Hindlimb muscle (tissue), 1 donor: ENCODE measurements at regions not wholly inside any gene's neighbourhood (a gene's known extent, or its start where the extent isn't known, plus 50 kb on each side); places are given as distances from the start of the nearest gene placed in this dataset.
"Not testable (repeated sequence)": the region's sequence is repeated elsewhere in the genome, so short reads cannot be mapped to it uniquely, and the experiment has no call there.

ENCODE experiments used
- DNase-seq: peaks from one replicate; pipeline ENCODE4 v3.0.0-alpha.2; 2013

- no peak for DNase-seq
Observed at GRCh38 chr2:142827170-142827569, 50.3 kb upstream of the KYNU start.

DNA sequence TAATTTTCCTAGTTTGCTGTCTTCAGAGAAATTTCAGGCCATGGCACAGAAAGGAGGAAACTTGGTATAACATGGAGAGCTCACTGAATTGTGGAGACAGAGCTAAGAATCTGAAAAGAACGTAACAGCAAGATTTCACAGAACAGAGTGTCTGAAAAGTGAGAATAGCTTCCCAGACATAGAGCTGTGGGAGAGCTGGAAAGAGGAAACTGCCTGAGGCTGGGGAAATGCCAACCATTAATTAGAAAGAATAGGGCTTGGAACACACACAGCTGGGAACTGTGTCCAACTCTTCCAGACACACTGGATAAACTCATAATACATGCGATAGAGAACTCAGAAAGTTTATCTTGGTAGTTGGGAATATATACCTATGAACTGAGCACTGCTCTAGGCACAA is 51.6 kb upstream of the KYNU start:
- DNase-seq: no peak

DNA sequence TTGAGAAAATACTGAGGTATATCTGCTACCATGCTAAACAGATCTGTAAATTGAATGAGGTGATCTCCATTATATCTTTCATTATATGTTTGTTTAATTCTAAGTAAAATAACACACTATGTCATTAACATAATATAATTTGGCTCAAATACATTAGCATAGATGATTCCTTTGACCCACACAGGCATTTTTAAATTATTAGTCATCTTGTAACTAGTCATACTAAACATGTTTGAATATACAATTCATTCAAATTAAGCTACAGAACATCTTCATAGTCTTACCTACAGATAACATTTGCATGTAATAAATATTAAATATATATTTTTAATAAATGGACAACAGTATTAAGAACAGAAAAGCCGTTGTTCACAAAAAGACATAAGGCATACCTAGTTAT is 52.7 kb upstream of the KYNU start:
- no peak for DNase-seq

- no peak for DNase-seq
Observed at GRCh38 chr2:142822190-142822589, 55.3 kb upstream of the KYNU start.

- no peak for DNase-seq
Observed at GRCh38 chr2:142819411-142819810, 58.1 kb upstream of the KYNU start.

DNA sequence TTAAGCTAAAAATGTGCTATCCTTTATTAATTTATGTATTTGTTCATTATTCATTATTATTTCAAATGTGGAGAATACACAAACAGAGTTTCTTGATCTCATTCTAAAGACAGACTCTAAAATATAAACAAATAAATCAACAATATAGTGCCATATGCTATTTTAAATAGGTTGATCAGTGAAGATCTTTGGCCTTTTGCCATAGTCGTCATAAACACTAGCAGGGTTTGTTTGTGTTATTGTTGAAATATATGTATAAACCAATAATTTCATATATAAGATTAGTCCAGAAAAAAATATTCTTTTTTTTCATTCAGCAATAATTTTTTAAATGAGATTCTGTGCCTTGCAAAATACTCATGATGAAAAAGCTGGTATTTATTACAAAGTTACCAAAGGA is 62.1 kb upstream of the KYNU start:
- DNase-seq: no peak

DNA sequence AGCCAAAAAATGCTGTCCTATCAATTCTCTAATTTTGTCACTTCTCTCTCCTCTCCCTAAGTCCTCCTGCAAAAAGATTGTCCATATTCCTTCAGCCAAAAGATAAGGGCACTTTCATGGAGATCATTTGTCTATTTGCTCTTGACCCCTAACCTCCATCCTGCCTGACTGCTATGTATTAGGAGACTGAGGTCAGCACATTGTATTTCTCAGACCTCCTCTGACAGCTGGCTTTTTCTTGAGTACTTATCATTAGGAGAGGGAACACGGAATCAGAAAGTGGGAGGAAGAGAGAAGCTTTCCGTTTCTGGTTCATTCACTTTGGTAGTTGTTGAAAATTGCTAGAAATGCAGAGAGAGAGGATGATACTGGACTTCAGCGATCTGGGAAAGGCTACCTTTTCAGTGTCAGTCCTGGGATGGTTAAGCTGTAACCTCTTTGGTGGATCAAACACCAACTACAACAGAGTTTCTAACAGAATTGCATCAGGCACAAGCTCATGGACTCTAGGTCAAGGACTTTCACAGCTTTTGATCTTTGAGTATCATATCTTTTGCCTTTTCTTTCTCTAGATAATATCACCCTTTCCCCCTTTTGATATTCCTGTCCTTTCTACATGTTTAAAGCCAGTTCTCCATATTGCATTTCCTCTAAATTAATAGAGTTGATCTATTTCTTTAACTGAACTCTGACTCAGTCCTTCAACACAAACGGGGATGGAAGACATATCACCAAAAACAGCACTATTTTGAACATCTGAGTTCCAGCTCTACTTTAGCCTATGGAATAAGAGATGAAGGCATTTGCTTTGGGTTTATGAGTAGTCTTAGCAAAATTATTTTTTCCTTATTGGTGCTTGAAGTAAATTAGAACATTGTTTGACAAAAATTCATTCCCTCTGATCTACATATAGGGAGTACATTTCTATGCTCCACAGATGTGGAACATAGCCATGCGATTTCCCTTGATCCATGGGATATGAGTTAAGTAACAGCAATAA is 63.3 kb upstream of the KYNU start:
- no peak for DNase-seq

GRCh38 chr2:142811644-142812043 is 65.8 kb upstream of the KYNU start:
- not testable (repeated sequence) for DNase-seq

- no peak for DNase-seq
Observed at GRCh38 chr2:142805244-142805643, 72.2 kb upstream of the KYNU start.

GRCh38 chr2:142803158-142803557 is 74.3 kb upstream of the KYNU start:
- DNase-seq: no peak

DNA sequence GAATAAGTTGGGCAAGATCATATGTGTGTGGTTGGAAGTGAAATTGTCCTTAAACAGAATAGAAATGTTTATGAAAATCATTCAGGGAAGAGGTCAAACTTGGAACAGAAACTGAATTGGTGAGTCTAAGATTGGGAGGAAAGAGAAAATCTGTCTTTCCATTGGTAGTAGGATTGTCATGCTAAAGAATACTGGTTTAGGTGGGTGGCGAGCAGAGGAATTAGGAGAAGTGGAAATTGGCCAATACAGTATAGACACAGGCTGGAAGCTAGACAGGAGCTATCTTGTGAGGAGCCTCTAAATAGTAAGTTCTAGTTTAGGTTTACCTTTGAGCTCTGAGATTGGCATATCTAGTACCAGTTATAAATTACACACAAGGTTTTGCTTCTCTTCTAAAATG is 80.9 kb upstream of the KYNU start:
- DNase-seq: no peak

GRCh38 chr2:142796161-142796560 is 81.3 kb upstream of the KYNU start:
- DNase-seq: no peak

DNA sequence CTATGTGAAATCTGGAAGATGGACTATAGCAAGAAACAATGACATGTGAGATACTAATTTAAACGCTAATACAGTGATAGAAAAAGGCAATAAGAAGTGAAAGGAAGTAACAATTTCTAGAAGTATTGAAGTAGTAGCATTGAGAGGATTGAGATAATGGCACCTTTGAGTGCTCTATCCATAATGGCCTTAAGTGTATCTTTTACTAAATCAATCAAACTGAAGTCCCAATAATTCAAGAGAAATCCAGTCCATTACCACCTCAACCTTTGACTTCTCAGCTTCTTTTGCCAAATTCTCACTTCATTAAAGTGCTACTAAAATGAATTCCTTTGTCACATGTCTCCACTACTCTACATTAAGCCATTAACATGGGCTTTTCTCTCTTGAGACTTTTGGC is 82.6 kb upstream of the KYNU start:
- DNase-seq: no peak

GRCh38 chr2:142792328-142792727 is 85.1 kb upstream of the KYNU start:
- DNase-seq: not testable (repeated sequence)

- DNase-seq: no peak
Observed at GRCh38 chr2:142791335-142791734, 86.1 kb upstream of the KYNU start.

DNA sequence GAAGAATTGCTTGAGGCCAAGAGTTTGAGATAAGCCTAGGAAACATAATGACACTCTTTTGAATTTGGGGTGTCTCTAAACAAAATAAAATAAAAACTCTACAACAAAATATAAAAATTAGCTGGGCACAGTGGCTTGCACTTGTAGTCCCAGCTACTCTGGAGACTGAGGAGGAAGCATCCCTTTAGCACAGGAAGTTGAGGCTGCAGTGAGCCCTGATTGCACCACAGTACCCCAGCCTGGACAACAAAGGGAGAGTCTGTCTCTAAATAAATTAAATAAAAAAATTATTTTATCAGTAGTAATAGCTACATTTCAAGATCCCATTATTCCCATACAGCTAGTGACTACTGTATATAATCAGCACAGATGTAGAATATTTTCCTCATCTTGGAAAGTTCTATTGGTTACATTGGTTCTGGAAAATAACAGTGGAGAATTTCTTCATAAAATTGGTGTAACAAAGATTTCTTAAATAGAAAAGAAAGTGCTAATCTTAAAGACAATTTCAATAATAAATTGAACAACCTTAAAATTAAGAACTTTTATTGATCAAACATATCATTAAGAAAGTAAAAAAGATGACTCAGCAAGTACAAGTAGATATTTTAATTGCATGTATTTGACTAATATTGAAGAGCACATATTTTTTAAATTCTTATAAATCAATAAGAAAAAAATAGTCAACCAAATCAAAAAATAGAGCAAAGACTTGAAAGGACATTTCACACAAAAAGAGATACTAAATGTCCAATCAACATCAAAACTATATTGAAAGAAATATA is 90.4 kb upstream of the KYNU start:
- DNase-seq: no peak

DNA sequence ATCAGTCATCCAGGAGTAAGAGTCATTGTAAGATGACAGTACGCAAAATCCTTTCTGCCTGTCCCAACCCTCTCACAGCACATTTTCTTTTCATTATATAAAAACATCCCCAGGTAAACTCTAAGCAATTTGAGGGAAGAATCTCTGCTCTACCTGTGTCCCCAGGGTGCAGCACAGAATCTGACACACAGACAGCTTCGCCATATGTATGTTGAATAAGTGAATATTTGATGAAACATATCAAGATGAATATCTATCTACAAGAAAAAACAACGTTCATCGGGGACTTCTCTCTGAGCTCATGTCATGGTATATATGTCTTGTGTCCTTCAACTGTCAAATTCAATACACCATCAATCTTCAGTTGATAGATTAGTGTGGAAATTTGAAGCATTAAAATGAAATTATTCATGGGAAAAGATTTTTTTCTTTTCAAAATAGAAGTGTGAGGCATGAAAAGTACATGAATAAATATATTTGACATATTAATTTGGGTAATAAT is 94.5 kb upstream of the KYNU start:
- DNase-seq: no peak

DNA sequence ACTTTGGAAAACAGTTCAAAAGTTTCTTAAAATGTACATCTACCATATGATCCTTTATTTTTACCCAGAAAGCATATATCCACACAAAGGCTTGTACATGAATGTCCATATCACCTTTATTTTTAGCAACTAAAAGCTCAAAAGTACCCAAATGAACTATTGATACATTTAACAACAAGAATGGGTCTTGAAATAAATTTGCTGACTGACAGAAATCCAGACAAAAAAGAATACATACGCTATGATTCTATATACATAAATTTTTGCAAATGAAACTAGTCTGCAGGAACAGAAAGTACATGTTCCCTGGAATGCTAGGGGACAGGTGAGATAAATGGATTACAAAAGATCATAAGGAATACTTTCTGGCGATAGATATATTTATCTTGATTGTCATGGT is 96.3 kb upstream of the KYNU start:
- DNase-seq: no peak

DNA sequence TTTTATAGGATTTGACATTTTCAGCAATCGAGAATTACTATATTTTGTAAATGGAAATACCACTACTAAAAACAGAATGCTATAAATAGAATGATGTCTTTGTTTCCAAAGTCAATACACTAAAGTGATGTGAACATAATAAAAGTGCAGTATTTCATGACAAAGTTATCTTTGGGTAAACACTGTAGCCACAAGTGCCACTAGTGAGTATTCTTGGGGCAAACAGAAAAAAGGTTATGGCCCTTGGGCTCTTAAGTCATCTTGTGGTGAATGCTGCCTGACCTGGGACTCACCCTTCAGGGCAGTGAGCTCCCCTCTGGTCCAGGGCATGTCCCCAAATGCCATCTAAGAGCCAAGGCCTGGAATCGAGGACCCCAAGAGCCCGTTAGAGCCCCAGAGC is 99.2 kb upstream of the KYNU start:
- DNase-seq: no peak

- DNase-seq: no peak
Observed at GRCh38 chr2:142777742-142778141, 99.7 kb upstream of the KYNU start.

- DNase-seq: no peak
Observed at GRCh38 chr2:142769761-142770160, 107.7 kb upstream of the KYNU start.

GRCh38 chr2:142767847-142768246 is 109.6 kb upstream of the KYNU start:
- no peak for DNase-seq

DNA sequence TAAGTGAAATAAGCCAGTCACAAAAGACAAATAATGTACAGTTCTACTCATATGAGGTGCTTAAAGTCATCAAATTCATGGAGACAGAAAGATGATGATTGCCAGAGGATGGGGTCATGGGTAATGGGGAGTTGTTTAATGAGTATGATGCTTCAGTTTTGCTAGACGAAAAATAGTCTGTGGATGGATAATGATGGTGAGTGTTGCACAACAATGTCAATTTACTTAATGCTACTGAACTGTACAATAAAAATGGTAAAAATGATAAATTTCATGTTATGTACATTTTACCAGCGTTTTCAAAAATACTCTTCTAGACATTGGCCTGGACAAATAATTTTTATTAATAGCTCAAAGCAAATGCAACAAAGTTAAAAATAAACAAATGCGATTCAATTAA is 118.5 kb upstream of the KYNU start:
- no peak for DNase-seq

DNA sequence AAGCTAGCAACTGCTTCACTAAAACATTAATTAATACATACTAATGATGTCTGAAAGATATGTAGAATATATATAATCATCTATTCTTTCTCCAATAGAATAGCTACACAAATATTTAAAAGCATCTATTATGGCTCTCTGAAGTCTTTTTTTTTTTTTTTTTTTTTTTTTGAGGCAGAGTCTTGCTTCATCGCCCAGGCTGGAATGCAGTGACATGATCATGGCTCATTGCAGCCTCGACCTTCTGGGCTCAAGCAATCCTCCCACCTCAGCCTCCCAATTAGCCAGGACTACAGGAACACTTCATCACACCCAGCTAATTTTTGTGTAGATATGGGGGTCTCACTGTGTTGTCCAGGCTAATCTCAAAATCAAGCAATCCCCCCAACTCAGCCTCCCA is 120.4 kb upstream of the KYNU start:
- DNase-seq: no peak
